ENCODE measurements at regions not wholly inside any gene's neighbourhood (a gene's known extent, or its start where the extent isn't known, plus 50 kb on each side); places are given as distances from the start of the nearest gene placed in this dataset.

DNA sequence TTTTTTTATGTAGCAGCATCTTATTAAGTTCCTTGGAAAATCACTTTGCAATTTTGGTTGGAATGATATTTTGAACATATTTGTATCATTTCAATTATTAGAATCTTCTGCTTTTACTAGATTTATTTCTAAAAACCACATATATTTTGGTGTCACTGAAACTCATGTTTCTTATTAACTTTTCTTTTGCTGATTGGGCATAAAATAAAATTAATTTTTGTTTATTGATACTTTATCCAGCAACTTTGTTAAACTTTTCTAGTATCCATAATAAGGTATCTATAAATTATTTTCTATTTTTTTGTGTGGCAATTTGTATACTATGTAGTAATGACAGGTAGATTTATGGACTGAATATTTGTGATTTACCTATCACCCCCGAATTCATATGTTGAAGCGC lies 556.4 kb upstream of the ATXN8OS start:
- no TSS peak for BruUV-seq (replicated peaks)
- Histone ChIP-seq H4K20me1 (ENCODE audit: control insufficient read depth, insufficient read depth) (no peaks in the 10 kb centered on the region), H3K27me3 (replicated peaks in 1 of 2; ENCODE audit: control insufficient read depth in 2 of 2, insufficient read depth in 2 of 2, low read length in 1 of 2) (no peaks in the 10 kb centered on the region), H3K4me3 (no peak overlapping the region), H3K9me3 (replicated peaks; ENCODE audit: control insufficient read depth, insufficient read depth, low read length) (no peaks in the 10 kb centered on the region), H3K4me2 (ENCODE audit: control insufficient read depth, insufficient read depth) (no peak overlapping the region), H2AFZ (ENCODE audit: control insufficient read depth, low read depth, low read length) (no peak overlapping the region), H3K4me1 (ENCODE audit: control insufficient read depth, insufficient read depth, low read length) (no peaks in the 10 kb centered on the region), H3K36me3 (ENCODE audit: control insufficient read depth in 2 of 2, insufficient read depth in 2 of 2, low read length in 1 of 2) (no peaks in the 10 kb centered on the region), H3K27ac (ENCODE audit: control insufficient read depth, insufficient read depth) (no peak overlapping the region), H3K9ac (ENCODE audit: control insufficient read depth, insufficient read depth, low read length) (no peak overlapping the region), H3K79me2 (ENCODE audit: control insufficient read depth, insufficient read depth, low read length) (no peaks in the 10 kb centered on the region)
- ATAC-seq (no peak), DNase-seq (ENCODE audit: low read depth, low spot score) (no peak), FAIRE-seq (no peak)
- in situ Hi-C loops (cut with MboI) = no loop called here
- ChIA-PET CTCF (no interaction called here), RAD21 (ENCODE audit: unreplicated experiment) (no interaction called here), POLR2A (no interaction called here), SMC1A (ENCODE audit: uncharacterized antibody, unreplicated experiment) (interaction anchor here (1.4 kb wide), 1 partner anchor 10 kb away, joined by 3 read pairs; no protein-coding TSS in a partner anchor)
- WGBS (ENCODE audit: insufficient coverage, insufficient replicate concordance, low lambda C conversion rate, missing lambda C conversion rate) = 51% methylated on average over 2 of the region's 2 CpGs
- TF ChIP-seq, protein P1, sequence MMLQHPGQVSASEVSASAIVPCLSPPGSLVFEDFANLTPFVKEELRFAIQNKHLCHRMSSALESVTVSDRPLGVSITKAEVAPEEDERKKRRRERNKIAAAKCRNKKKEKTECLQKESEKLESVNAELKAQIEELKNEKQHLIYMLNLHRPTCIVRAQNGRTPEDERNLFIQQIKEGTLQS (IDR thresholded peaks at IDR 0.05; ENCODE audit: borderline replicate concordance, extremely low read depth, low read depth, low read length) = no peak
- TF ChIP-seq PAX5 (IDR thresholded peaks at IDR 0.05; ENCODE audit: borderline replicate concordance, low read depth, low read length) = no peak
- no peak for TF ChIP-seq HDAC6 (IDR thresholded peaks at IDR 0.05; ENCODE audit: unreplicated experiment)
- TF ChIP-seq, protein P2, sequence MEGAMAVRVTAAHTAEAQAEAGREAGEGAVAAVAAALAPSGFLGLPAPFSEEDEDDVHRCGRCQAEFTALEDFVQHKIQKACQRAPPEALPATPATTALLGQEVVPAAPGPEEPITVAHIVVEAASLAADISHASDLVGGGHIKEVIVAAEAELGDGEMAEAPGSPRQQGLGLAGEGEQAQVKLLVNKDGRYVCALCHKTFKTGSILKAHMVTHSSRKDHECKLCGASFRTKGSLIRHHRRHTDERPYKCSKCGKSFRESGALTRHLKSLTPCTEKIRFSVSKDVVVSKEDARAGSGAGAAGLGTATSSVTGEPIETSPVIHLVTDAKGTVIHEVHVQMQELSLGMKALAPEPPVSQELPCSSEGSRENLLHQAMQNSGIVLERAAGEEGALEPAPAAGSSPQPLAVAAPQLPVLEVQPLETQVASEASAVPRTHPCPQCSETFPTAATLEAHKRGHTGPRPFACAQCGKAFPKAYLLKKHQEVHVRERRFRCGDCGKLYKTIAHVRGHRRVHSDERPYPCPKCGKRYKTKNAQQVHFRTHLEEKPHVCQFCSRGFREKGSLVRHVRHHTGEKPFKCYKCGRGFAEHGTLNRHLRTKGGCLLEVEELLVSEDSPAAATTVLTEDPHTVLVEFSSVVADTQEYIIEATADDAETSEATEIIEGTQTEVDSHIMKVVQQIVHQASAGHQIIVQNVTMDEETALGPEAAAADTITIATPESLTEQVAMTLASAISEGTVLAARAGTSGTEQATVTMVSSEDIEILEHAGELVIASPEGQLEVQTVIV (IDR thresholded peaks at IDR 0.05; ENCODE audit: borderline replicate concordance, partially characterized antibody) = no peak
- no peak for TF ChIP-seq PML (IDR thresholded peaks at IDR 0.05; ENCODE audit: low read length)
- TF ChIP-seq MXI1 (IDR thresholded peaks at IDR 0.05; ENCODE audit: low read depth, low read length) = no peak
- TF ChIP-seq, protein P3, sequence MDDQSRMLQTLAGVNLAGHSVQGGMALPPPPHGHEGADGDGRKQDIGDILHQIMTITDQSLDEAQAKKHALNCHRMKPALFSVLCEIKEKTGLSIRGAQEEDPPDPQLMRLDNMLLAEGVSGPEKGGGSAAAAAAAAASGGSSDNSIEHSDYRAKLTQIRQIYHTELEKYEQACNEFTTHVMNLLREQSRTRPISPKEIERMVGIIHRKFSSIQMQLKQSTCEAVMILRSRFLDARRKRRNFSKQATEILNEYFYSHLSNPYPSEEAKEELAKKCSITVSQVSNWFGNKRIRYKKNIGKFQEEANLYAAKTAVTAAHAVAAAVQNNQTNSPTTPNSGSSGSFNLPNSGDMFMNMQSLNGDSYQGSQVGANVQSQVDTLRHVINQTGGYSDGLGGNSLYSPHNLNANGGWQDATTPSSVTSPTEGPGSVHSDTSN (IDR thresholded peaks at IDR 0.05; ENCODE audit: insufficient replicate concordance, low read depth, low read length) = no peak
- TF ChIP-seq JUNB (IDR thresholded peaks at IDR 0.05) = no peak
- TF ChIP-seq TBL1XR1 (IDR thresholded peaks at IDR 0.05; ENCODE audit: low read depth, low read length) = no peak
- no peak for TF ChIP-seq KLF5 (IDR thresholded peaks at IDR 0.05; ENCODE audit: partially characterized antibody)
- TF ChIP-seq SREBF1 (IDR thresholded peaks at IDR 0.05; ENCODE audit: low read length) = no peak
- no peak for TF ChIP-seq MTA3 (IDR thresholded peaks at IDR 0.05; ENCODE audit: borderline replicate concordance, low read length)
- no peak for TF ChIP-seq EED (IDR thresholded peaks at IDR 0.05; ENCODE audit: low read depth)
- intact Hi-C loops (cut with micrococcal nuclease; ENCODE audit: unreplicated experiment) = no loop called here
